Hematopoietic multipotent progenitor cell treated with erythropoietin and hydrocortisone succinate and interleukin-3 and kit ligand, for 4 days (in vitro differentiated cells): ENCODE measurements at regions not wholly inside any gene's neighbourhood (a gene's known extent, or its start where the extent isn't known, plus 50 kb on each side); places are given as distances from the start of the nearest gene placed in this dataset.
"Not testable (repeated sequence)": the region's sequence is repeated elsewhere in the genome, so short reads cannot be mapped to it uniquely, and the experiment has no call there.

ENCODE experiments used
- DNase-seq: peaks from one replicate; pipeline ENCODE4 v3.0.0-alpha.2; 2015

DNA sequence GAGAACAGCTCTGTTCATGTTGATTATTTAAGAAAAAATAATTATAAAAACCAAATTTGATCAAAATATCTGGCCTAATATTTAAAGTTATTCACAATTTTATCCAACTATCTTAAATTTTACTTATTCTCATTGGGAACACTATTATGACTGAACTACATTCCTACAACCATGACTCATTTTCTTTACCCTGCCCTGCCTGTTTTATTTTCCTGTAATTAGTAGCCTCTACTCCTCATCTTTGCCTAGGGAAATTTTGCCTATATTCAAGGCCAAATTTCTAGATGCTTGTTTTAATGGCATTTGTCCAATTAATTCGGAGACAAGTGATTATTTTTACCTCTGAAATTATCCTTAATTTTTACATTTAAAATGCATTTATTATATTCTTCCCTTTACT is 289.7 kb upstream of the TMEM229A start:
- DNase-seq, result no peak

DNA sequence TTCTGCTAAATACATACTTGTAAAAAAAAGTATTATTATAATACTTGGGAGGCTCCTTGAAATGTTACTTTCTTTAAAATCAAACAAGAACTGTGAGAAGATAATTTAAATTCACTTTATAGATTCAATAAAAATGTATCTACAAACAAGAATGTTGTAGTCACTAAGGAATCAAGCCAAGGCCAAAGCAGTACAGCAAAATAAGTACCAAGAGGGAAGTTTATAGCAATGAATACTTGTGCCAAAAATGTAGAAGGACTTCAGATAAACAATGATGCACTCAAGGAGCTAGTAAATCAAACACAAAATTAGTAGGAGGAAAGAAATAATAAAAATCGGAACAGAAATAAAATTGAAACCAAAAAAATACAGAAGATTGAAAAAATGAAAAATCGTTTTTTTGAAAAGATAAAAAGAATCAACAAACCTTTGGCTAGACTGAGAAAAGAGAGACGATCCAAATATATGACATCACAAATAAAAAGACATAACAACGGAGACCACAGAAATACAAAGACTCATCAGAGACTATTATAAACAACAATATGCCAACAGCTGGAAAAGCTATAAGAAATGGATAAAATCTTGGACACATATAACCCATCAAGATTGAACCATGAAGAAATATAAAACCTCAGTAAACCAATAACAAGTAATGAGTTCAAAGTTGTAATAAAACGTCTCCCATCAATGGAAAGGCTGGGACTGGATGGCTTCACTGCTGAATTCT is 286.0 kb upstream of the TMEM229A start:
- DNase-seq, result no peak

DNA sequence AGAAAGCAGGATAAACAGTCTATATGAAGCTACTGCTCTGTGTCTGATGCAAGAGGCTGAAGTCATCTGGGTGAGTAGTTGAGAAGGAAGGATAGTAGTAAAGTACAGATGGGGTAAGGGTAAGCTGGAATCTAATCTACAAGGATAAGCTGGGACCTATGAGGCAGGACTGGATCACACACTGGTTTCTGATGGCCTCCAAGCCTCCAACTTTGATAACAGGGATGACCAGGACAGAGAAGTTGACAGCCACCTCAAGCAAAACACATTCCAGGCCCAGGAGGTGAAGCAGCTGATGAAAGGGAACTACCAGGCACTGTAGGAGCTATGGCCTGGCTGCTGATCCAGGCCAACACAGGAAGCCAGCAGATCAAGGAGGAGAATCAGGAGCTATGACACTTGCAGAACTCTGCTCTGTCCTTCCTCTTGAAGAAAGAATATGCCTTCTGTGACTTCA is 278.1 kb upstream of the TMEM229A start:
- DNase-seq, result no peak

DNA sequence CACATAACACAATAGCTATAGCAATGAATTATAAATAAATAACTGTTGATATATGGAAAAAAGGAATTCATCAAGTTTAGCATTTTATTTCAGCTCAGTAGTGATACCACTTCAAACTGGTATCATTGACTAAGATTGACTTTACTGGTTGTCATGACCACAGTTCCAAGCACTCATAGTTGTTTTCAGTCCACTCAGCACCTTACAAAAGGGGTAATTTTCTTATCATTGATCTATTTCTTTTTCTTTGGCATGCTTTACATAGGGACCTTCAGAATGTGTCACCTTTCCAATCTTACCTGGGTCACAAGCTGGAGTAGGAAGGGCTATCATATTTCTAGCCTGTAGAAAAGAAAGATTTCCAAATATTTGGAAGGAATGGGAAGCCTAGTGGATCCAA is 275.5 kb upstream of the TMEM229A start:
- no peak for DNase-seq

GRCh38 chr7:124295289-124295688 is 262.4 kb upstream of the TMEM229A start:
- no peak for DNase-seq

DNA sequence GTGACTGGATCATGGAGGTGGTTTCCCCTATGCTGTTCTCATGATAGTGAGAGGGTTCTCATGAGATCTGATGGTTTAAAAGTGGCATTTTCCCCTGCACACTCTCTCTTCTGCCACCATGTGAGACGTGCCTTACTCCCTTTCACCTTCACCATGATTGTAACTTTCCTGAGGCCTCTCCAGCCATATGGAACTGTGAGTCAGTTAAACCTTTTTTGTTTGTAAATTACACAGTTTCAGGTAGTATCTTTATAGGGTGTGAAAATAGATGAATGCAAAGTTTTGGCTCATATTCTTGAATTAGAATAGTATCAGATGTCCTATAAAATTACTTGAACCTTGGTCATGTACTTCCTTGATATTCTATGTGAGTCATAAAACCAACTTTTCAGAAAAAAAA is 252.1 kb upstream of the TMEM229A start:
- no peak for DNase-seq

- peak; percentile 55 for DNase-seq
Observed at GRCh38 chr7:124276005-124276622, 243.2 kb upstream of the TMEM229A start.

DNA sequence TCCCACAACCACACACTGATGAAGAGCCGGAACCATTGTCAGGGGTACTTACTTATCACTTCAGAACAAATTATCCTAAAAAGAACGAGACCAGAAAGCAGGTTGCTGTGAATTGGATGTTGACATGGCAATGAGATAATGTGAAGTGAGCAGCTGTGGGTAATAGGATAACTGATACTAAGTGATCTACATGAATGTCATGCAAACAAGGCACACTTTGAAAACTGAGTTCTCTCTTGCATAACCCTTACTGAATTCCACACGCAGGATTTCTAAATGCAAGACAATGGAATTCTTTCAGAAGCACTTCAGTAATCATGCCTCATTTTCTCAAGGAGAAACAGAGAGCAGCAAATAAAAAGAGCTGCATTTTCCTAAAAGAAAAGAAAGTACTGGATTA is 242.5 kb upstream of the TMEM229A start:
- DNase-seq, result no peak

GRCh38 chr7:124269774-124270173 is 236.9 kb upstream of the TMEM229A start:
- no peak for DNase-seq

GRCh38 chr7:124267154-124267553 is 234.3 kb upstream of the TMEM229A start:
- no peak for DNase-seq

DNA sequence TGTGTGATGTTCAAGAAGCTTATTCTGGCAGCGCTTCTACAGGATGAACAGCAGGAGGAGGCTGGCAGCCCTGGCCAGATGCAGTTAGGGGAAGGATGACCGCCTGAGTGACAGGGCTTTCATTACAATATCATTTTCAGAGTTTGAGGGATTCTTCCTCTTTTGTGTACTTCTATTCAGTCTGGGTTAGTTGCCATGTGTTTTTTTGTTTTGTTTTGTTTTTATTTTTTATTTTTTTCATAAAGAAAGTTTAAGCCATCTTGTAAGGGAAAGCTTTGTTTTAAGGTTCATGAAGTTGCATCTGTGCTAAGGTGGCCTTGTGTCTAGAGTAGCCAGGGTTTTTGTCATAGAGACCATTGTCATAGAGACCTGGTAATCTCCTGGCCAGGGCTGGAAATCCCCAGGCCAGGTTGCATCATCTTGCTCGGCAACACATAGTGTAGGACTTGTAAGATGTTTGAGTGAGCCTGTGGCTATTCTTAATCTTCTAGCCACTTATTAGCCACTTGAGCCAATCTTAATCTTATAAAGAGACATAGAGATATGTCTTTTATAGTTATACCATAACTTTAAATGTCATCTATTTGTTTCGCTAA is 230.5 kb upstream of the TMEM229A start:
- no peak for DNase-seq

DNA sequence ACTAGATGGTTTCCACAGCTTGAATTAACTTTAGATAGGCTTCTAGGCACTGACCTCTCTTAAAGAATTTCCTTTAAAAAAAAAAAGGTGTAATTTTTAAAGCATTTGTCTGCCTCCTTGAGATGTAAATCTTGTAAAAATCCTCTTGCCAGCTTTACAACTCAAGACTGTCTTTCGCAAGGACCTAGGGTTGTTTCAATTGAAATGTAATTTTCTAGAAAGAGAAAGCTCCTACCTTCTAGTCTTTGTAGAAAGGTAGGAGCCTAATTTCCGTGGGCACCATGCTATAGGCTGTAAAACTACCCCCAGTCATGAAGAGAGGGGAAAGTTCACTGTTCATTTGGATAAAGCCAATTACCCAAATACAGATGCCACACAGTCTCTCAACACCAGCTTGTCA is 228.8 kb upstream of the TMEM229A start:
- DNase-seq, result no peak

GRCh38 chr7:124257638-124258308 is 224.9 kb upstream of the TMEM229A start:
- no peak for DNase-seq

- DNase-seq, result no peak
Observed at GRCh38 chr7:124255041-124255655, 222.3 kb upstream of the TMEM229A start.

DNA sequence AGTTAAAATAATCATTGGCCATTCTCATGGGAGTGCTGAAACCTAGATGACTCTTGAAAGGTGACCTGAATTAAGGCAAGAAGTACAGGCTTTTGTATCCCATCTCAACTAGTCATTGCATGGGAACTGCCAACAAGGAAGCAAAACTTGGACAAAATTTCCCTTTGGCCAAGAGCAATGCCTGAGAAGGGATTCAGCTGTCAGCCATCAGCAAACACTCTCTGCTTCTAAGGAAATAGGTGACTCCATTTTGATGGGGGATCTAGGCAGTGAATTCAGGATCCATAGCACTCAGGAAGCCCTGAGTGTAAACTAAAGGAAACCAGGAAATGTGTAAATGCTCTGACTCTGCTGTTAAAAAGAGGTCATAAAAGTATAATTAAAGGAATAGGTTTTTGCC is 221.5 kb upstream of the TMEM229A start:
- DNase-seq, result no peak

DNA sequence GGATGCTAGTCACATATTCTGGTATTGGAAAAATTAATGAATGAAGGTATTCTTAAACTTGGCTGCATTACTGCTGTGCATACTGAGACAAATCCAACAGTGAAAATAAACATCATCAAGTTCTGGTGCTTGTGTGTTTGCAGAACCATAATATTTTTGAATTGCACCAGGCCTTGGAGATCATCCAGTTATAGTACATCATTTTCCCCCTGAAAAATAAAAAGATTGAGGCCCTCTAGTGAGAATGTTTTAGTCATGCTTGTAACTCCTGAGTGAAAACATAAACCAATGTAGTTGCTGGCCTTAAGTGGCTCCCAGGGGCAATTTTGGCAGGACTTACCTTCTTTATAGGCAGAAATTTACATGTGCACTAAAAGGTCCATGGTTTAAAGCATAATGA is 218.8 kb upstream of the TMEM229A start:
- no peak for DNase-seq

DNA sequence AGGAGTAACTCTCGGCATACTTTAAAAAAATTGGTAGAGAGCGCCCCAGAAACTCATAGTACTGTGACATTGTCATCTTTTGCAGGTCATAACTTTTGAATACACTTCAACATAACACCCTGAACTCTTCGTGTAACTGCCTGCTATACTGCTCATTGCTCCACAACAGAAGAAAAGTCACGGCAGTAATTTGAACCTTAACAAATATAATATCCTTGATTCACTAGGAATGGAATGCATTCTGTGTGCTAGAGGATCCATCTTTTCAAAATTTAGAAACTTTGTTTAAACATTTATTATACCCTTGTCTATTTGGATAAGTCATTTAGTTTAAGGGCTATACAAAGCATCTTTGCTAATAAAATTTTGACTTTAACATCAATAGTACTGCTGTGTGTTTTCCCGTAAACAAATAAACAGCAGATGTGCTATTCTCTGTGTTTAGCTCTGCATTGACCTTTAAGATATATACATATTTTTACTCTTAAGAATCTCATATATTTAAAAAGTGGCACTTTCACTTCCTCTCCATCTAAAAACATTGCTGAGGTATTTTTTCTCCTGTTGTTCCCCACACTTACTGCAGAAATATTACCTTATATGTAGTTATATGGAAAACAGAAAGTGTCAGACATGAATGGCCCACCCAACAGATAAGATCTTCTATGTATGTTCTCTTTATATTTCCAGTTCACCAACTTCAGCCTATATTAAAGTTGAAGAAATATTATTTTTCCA is 217.6 kb upstream of the TMEM229A start:
- DNase-seq, result no peak

- no peak for DNase-seq
Observed at GRCh38 chr7:124247691-124248090, 214.8 kb upstream of the TMEM229A start.

DNA sequence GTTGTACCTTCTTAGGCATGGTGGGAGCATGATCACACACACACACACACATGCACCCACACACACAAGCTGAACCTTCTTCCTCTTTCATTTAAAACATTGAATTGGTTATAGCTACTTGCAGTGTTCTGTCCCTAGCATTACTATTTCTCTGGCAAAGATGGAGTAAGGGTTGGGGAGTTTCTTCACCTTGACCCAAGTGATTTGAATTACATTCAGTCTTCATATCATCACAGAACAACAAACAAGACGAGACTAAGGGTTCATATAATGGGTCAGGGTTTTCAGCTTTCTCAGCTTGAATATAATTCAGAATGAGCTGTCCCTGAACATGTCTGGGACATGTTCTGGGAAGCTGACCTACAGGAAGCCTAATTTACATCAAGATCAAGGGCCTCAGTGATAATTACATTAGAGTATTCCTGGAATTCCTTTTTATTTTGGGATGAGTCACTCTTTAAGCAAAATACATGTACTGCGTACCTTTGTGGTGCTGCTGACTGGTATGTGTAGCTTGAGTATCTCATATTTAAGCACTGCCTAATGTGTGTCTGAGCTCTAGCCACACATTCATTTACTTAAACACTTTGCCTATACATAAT is 213.5 kb upstream of the TMEM229A start:
- no peak for DNase-seq

DNA sequence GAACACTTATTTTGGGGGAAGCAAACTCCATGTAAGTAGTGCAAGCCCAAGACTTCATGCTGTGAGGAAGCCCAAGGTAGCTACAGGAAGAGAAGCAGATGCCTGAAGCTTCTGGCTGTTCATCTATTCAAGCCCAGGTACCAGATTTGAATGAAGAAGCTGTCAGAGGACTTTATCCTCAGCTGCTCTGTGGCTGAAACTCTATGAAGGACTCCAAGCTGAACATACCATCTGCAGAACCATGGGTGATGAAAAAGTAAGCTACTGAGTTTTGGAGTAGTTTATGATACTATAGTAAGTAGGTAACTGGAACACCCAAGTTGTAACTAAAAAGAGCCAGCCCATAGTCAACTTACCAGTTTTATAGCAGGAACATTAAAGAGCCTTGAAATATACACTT is 211.6 kb upstream of the TMEM229A start:
- not testable (repeated sequence) for DNase-seq

- DNase-seq, result no peak
Observed at GRCh38 chr7:124219681-124220080, 186.8 kb upstream of the TMEM229A start.

DNA sequence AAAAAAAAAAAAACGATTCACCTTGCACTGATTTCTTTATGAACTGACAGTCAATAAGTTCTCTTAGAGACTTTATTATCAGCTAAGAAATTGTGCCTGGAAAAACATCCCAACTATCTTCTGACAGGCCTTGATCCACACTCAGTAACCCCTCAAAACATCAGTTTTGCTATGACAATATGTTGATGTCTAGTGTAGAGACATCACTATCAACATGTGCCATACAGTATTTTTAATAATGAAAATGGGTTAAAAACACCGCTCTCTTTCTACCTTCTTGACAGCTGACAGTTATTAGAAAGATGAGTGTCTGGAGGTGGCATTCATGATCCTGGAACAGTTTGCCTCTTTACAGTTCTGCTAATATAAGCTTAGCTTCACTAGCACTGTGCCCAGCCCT is 175.8 kb upstream of the TMEM229A start:
- DNase-seq, result no peak
